GM19238 (cell line): ENCODE measurements at regions not wholly inside any gene's neighbourhood (a gene's known extent, or its start where the extent isn't known, plus 50 kb on each side); places are given as distances from the start of the nearest gene placed in this dataset.
"Not testable (repeated sequence)": the region's sequence is repeated elsewhere in the genome, so short reads cannot be mapped to it uniquely, and the experiment has no call there.

Experiments used
- DNase-seq: peaks from one replicate; pipeline ENCODE4 v3.0.0; 2011; ENCODE audit warnings: low spot score; ENCODE audit not compliant: insufficient read length

- no peak for DNase-seq
These were observed 101.6 kb downstream of the CPN2 start for GRCh38 chr3:194249323-194250097.

- DNase-seq, result no peak
These were observed 100.8 kb downstream of the CPN2 start for GRCh38 chr3:194250098-194251002.

- DNase-seq, result no peak
These were observed 100.1 kb downstream of the CPN2 start for GRCh38 chr3:194251007-194251406.

- no peak for DNase-seq
These were observed 99.7 kb downstream of the CPN2 start for GRCh38 chr3:194251461-194251860.

- DNase-seq, result no peak
These were observed 99.1 kb downstream of the CPN2 start for GRCh38 chr3:194251891-194252560.

GRCh38 chr3:194253270-194253669 is 97.9 kb downstream of the CPN2 start:
- no peak for DNase-seq

GRCh38 chr3:194254040-194254439 is 97.1 kb downstream of the CPN2 start:
- DNase-seq, result no peak

- DNase-seq, result peak; percentile 35
These were observed 95.7 kb downstream of the CPN2 start for GRCh38 chr3:194255252-194256039.

- no peak for DNase-seq
These were observed 94.8 kb downstream of the CPN2 start for GRCh38 chr3:194256040-194256945.

- DNase-seq, result no peak
These were observed 93.9 kb downstream of the CPN2 start for GRCh38 chr3:194257151-194257621.

GRCh38 chr3:194257916-194258668 is 93.0 kb downstream of the CPN2 start:
- DNase-seq, result no peak

GRCh38 chr3:194259982-194260766 is 91.0 kb downstream of the CPN2 start:
- DNase-seq, result no peak

- DNase-seq, result no peak
These were observed 89.5 kb downstream of the CPN2 start for GRCh38 chr3:194261581-194262063.

- DNase-seq, result no peak
These were observed 88.8 kb downstream of the CPN2 start for GRCh38 chr3:194262176-194262924.

- no peak for DNase-seq
These were observed 88.2 kb downstream of the CPN2 start for GRCh38 chr3:194262925-194263305.

GRCh38 chr3:194264631-194265504 is 86.3 kb downstream of the CPN2 start:
- DNase-seq, result not testable (repeated sequence)

- no peak for DNase-seq
These were observed 85.6 kb downstream of the CPN2 start for GRCh38 chr3:194265505-194265892.
